Fibroblast of skin of scalp (primary cell): ENCODE measurements at regions not wholly inside any gene's neighbourhood (a gene's known extent, or its start where the extent isn't known, plus 50 kb on each side); places are given as distances from the start of the nearest gene placed in this dataset.
A peak's percentile ranks its signal among the peaks of the same experiment; 100 is the strongest.
"Not testable (repeated sequence)": the region's sequence is repeated elsewhere in the genome, so short reads cannot be mapped to it uniquely, and the experiment has no call there.

Experiments used
- DNase-seq: peaks from one replicate; pipeline ENCODE4 v3.0.0-alpha.2; 2013

DNA sequence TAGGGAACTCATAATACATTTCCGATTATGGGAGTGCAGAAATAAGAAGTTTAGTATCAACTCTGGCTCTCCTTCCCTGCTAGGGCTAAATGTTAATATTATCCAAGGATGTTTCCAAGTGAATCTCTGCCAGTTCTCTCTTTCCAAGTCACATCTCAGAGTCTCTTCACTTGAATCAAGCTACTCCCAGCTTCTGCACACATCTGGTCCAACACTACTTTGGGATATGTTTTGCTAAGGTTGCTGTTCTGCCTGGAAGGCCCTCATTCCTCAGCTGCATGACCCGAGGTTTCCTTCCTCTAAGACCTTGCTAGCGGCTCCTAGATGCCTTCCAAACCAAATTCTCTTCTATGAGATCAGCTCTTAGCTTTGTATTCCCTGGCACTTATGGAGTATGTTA, 331.8 kb downstream of the GJA1 start:
- no peak for DNase-seq

DNA sequence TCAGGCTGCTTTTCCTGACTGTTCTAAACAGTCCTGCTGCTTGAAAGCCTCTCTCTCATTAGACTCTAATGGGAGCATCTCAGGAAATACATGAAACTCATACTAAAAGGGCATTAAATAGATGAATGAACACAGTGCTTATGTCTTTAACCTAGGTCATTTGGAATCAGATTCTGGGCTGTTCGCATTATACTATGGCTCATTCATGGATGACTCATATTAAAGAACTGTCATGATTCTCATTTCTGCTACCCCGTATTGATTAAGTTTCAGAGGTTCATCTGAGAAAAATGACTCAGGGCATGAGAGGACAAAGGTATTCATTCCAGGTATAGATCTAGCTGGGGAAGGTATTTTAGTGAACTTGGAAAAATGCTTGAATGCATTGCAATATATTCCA, 335.5 kb downstream of the GJA1 start:
- DNase-seq: no peak

DNA sequence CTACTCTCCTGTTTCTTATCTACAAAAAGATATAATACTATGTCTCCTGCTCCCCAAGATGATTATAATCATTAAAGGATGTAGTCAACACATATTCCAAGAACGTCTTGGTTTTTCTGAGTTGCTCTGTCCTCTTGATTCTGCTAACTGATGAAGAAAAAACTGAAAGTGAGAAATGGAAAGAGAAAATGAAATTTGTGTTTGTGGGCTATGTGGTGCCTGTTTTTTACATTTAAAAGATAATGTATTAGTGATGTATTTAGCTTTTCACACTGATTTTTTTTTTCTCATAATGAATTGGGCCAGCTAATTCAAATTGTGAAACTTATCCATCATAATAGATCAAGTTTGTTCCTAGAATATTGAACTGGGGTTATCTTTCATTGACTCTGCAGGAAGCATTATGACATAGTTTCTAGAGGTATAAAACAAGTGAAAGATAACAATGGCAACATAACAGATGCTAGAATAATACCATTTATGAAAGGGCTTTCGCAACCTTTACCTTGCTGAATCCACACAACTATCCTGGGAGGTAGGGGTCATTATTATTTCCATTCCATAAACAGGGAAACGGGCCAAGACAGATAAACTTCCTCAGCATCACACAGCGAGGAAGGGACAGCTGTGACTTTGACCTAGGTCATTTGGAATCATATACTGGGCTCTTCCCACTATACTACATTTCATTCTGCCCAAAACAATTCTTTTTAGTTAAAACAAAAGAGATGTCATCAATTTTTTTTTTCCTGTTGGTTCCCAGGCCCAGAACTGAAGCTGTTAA, 336.7 kb downstream of the GJA1 start:
- DNase-seq: no peak

GRCh38 chr6:121776054-121776453, 340.6 kb downstream of the GJA1 start:
- DNase-seq: no peak

DNA sequence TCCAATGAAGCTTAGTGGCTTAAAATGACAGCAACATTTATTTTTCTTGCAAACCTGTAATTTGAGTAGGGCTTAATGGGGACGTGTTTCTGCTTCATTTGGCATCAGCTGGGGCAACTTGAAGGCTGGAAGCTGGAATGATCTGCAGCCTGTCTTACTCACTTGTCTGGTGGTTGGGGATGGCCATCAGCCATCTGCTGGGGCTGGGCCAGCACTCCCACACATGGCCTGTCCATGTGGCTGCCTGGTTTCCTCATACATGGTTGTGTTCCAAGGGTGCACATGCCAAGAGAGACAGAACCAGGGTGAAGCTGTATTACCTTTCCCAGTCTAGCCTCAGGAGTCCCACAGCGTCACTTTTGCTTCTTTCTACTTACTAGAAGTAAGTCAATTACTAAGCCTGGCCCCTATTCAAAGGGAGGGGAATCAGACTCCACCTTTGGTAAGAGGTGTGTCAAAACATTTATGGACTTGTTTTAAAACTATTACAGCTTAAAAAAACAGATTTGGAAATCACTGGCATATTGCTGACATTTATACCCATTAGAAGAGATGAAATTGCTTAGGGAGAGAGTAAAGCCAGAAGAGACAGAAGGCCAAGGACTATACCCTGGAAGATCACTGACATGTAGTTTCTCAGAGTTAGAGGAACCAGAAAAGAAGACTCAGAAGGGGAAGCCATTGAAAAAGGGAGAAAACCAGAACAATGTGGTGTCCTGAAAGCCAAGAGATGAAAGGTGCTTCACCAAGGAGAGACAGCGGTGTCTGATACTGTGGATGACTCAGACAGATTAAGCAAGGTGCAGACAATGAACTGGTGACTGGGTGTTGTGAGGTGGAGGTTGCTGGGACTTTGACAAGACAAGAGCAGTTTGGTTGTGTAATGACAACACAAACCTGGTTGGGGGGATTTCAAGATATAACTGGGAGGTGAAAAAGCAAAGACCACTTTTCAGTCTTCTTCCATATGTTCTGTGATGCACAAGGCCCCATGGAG, 345.2 kb downstream of the GJA1 start:
- peak; percentile 85 for DNase-seq

DNA sequence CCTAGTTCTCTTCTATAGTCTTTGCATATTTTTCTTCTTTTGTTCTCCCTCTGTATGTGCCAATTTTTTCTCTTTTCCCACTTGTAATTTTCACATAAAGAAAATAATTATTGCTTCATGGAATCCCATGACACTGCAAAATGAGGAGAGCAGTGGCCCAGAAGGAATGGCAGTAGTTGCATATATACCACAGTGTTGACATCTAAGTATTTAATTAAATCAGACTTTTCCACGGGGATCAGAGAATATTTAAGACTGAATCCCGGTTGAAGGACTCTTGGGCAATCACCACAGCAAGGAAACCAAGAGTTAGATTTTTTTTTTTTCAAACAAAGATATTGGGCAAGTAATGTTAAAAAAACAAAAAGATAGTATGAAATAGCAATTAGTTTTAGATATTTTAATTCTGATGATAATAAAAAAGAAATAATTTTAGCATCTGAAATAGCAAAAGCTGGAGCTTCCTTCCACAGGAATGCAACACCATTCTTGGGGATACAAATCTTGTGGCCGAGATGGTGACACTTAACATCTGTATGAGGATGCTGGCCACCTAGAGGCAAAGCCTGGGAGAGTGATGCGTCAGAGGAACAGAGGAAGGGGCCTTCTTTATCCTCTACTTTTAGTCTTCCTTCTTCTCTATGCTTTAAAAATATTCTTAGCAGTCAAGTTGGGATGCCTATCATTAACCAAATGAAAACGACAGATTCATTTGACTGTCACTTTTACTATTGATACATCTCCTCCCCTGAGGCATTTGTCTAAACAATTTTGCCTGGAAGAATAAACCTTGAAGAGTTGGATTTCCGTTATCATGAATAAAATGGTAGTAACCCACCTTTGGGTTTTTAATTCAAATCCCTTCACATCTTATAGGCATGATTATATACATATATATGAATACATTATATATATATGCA, 356.2 kb downstream of the GJA1 start:
- DNase-seq: peak; percentile 92

- peak; percentile 97 for DNase-seq
Observed at GRCh38 chr6:121794630-121795029, 359.2 kb downstream of the GJA1 start.

DNA sequence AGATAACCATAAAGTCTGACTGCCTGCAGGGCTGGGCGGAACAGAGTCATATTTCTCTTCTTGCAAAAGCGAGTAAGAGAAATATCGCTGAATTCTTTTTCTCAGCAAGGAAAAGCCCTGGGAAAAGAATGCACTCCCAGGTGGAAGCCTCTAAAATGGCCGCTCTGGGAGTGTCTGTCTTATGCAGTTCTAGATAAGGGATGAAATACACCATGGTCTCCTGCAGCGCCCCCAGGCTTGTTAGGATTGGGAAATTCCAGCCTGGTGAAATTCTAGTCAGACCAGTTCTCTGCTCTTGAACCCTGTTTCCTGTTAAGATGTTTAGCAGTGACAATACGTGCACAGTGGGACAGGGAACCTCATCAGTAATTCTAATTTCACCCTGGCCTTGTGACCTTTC, 362.2 kb downstream of the GJA1 start:
- DNase-seq: not testable (repeated sequence)

DNA sequence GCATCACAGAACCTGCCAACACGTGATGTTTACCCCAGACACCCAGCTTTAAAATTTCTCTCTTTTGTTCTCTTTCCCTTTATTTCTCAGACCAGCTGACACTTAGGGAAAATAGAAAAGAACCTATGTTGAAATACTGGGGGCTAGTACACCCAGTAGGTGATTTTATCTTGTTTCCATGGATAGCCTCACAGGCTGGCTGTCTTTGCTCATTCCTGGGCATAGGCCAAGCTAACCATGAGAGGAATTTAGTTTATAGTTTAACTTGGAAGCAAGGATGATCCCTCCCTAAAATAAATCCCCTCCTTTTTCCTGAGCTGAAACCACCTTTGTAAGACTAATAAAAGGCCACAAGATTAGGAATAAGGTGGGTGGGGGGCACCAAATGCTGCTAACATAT, 362.7 kb downstream of the GJA1 start:
- DNase-seq: not testable (repeated sequence)

GRCh38 chr6:121799574-121799973, 364.1 kb downstream of the GJA1 start:
- DNase-seq: no peak

DNA sequence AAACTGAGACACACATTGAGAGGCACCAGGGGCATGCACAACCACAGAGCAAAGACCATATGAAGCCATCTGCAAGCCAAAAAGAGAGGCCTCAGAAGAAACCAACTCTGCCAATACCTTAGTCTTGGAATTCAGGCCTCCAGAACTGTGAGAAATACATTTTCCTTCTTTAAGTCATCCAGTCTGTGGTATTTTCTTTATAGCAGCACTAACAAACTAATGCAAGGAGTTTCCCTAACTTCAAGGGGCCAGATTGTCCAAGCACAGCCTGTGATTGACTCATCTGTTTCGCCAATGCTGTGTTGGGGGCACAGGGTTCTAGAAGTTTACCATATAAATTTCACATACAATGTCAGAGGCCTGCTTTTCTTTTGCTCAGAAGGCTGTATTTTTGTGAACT, 364.6 kb downstream of the GJA1 start:
- peak; percentile 56 for DNase-seq

- no peak for DNase-seq
Observed at GRCh38 chr6:121806116-121806515, 370.7 kb downstream of the GJA1 start.

- no peak for DNase-seq
Observed at GRCh38 chr6:121809211-121809610, 373.8 kb downstream of the GJA1 start.

DNA sequence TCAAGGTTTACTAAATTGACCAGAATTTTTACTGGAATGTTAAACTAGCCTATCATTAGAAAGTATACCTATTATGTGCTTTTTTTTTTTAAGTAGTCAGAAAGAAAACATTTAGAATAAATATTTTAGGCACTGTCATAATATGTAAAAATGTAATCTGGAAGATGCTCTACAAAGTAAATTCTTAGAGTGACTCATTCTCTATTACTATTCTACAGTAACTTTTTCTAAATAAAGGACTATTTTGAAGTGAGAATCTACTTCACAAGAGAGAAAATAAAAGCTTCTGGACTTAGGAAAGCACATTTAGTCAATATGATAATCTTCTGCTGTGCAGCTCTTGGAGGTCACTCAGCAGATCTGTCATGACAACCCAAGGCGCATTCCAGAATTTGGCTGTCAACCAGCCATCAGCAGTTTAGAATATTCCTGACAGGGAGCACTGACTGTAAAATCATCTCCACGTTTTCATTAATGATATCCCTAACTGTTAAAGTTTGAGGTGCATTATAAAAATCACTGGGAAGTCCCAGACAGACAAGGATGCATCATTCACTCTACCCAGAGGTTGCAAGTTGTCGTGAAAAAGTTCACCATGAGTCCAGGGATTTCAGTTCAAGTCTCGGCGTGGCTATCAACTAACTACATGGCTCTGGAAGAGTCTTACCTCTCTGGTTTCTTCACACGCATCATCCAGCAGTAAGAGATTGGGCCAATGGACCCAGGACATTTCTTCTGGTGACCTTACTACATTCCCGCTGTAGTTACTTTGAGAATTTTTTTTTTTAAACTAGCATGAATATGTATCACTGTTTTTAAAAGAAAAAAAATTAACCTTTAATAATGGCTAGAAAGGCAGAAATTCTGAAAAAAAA, 374.9 kb downstream of the GJA1 start:
- DNase-seq: peak; percentile 31

DNA sequence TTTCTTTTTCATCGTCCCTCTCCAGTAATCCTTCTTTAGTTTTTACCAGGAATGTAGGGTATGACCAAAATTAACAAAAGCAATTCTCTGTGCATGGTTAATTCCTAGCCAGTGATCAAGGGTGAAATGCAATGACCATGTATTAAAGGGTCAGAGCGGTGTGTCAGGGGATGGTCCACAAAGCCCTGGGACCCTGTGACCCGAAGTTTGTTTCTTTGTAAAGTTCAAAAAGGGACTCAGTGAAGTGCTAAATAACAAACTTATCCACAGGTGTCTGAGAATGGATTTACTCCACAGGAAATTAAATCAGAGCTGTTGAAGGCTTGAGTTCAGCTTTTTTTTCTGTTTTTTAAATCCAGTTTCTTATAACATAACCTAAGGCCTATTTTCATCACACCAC, 375.7 kb downstream of the GJA1 start:
- DNase-seq: no peak

DNA sequence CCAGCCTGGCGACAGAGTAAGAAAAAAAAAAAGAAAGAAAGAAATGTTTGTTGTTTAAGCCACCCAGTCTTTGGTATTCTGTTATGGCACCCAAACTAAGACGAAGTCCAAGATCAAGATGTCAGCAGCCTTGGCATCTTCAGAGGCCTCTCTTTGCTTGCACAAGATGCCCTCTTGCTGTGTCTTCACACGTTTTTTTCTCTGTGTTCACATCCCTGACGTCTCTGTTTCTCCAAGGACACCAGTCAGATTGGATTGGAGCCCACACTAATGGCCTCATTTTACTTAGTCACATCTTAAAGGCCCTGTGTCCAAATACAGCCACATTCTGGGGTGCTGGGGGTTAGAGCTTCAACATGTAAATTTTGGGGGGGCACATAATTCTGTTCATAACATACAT, 380.9 kb downstream of the GJA1 start:
- no peak for DNase-seq

DNA sequence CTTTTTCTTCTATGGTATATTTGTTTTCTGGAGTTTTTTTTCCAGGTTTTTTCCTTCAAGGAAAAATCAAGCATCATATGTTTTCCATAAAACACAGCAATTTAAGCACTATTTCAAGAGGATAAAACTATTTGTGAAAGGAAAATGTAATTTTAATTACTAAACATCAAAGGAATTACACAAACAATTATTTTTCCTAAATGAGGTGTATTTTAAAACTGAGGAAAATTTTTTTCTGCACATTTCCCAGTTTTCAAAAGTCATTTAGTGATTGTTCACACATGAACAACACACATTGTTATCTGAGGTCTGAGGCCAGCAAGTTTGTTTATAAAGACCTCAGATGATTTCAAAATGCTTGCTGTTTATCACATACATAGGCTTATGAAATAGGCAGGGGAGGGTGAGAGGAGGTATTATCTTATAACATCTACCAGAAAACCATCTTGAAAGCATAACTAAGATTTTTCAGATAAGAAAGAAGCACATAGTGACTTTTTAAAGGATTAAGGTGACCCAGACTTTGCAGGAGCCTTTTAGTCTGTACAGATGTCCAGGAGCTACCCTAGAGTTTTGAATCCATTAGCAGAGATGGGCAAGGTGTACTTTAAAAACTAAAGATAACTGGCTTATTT, 381.6 kb downstream of the GJA1 start:
- no peak for DNase-seq

- peak; percentile 92 for DNase-seq
Observed at GRCh38 chr6:121823437-121823851, 388.0 kb downstream of the GJA1 start.

DNA sequence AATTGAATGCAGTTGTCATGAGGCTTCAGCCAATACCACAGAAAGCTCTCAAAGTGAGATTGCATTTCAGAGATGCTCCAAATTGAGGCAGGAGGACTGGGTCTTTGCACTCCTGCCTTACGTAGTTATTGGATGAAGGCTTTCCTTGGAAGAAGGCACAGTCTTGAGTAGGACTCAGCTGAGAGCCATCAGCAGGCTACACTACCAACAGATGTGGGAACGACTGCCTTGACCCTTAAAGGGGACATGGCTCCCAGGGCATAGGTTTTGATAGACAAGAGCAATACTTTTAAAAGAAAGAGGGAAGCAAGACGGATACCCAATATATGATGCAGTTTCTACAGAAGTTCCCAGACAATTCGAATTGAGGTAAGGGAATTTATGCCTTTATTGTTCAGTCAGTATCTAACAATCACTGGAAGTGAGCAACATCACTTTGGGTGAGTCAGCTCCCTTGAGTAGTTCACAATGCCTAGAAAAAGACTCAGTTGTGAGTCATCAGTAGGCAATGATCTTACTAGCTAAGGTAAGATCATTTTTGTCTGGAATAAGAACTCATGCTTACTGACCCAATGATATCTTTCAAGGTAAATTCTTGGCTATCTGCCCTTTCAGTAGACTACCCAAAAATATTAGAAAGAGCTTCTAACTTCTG, 390.8 kb downstream of the GJA1 start:
- DNase-seq: peak; percentile 77

- peak; percentile 46 for DNase-seq
Observed at GRCh38 chr6:121828146-121828886, 392.9 kb downstream of the GJA1 start.
